GM21737 (cell line): ENCODE measurements at regions not wholly inside any gene's neighbourhood (a gene's known extent, or its start where the extent isn't known, plus 50 kb on each side); places are given as distances from the start of the nearest gene placed in this dataset.
"Not testable (repeated sequence)": the region's sequence is repeated elsewhere in the genome, so short reads cannot be mapped to it uniquely, and the experiment has no call there.

ENCODE experiments used
- ATAC-seq: cut with Tn5 transposase; IDR thresholded peaks from one replicate; pipeline ENCODE4 v1.9.1; 2021; ENCODE audit warnings: mild to moderate bottlenecking, moderate library complexity; ENCODE audit not compliant: unreplicated experiment

DNA sequence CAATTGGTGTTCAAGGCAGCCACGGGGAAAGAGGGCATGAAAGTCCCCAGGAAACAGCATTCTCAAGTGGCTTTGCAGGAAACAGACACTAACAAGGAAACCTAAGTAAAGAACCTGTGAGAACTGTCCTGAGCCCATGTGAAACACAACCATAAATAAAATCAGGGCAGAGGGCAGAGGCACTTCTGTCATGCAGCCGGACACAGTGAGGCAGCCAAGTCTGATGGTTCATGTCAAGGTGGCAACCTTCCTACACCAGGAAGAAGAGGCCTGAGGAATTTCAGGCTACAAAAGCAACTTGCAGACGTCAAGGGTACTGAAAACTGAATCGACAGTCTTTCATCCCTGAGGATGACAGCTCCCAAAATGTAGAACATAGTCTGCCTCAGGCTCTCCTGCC is 458.2 kb upstream of the NPVF start:
- no peak for ATAC-seq

DNA sequence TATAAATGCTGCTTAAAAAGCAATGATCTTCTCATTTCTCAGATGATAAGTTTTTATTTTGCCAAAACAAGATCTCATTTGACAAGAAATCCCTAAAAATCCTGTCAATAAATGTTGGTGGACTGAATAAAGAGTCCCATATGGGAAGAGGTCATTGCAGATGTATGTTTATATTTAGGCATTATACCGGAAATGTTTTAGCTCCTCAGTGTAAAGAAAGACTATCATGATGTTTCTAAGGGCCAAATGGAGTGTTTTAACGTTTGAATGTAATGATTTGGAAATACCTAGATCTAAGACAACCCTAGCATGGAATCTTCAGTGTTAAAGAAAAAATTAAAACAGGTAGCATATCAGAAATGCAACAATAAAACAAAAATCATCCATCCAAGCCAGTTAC is 457.8 kb upstream of the NFE2L3 start:
- no peak for ATAC-seq

DNA sequence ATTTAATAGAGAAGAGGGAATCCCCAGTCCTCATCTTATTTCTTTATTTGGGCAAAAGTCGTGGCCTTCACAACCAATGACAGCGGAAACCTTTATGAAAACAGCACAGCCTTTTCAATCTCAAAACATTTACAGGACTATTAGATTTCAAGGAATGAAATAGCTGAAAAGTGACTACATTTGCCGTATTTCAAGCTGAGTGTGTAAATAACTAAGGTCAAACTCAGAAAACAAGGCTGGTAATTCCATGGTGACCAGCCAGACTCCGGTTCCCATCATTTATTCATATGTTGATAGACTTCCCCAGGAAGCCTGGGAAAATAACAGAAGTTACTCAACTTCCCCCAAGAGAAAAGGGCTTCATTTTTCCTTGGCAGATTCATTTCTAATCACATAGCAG is 457.3 kb upstream of the NFE2L3 start:
- ATAC-seq = no peak

DNA sequence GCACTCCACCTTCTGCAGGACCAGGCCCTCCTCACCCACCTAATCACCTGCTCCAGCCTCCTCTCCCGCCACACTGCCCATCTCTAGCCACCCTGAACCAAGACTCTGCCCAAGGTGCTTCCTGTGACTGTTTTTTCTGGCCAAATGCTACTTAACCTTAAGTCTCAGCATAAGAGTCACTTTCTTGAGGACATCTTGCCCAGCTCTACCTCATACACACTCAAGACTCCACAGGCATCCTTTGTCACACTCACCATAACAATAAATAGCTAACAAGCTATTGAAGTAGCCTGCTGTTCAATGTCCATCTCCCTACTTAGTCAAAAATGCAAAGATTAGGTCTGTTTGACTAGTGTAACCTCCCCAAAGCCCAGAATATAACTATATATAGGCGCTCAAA is 455.4 kb upstream of the NFE2L3 start:
- no peak for ATAC-seq

DNA sequence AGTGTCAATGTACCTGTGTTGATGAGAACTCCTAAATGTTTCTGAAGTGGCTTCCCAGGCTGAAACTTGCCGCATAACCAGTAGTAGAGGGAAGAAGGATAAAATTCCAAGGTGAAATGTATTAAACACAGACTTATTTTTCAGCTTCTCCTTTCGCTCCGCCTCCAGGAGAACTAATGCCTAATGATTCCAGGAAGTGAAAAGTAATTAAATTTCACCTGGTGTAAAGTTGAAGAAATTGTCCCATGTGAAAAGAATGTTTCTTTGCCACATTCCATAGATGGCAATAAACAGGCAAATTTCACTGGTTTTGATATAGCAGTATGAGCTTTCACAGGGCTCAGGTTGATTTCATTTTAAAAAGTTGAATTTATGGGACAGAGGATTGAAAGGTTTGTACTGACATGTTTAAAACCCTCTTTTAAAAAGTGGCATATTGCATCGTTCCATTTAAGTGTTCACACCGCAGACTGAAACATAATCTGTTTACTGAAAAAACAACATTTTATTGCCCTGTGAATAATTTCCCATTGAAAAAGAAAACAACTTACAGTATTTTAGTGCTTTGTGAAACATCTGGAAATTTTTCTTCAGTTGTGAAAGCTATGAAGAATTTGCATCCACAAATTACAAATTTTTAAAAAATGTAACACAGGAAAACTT is 453.4 kb upstream of the NFE2L3 start:
- no peak for ATAC-seq

DNA sequence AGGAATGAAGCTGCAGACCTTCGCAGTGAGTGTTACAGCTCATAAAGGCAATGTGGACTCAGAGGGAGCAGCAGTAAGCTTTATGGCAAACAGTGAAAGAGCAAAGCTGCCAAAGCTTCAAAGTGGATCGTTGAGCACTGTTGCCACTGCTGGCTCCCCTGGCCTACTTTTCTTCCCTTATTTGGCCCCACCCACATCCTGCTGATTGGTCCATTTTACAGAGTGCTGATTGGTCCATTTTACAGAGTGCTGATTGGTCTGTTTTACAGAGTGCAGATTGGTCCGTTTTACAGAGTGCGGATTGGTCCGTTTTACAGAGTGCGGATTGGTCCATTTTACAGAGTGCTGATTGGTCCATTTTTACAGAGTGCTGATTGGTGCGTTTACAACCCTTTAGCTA is 451.9 kb upstream of the NFE2L3 start:
- not testable (repeated sequence) for ATAC-seq

DNA sequence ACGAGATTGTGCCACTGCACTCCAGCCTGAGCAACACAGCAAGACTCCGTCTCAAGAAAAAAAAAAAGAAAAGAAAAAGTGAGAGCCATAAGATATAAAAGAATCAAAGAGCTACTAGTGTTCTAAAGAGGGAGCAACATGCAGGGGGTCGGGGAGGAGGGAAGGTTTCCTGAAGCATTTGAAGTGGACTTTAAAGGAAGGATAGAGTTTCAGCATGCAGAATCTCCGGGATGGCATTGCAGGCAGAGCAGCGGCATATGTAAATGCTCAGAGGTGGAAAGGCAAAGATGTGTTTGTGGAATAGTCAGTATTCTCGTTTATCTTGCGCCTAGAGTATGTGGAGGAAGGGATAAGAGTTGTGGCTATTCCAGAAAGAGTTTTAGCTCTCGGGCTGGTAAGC is 447.6 kb upstream of the NFE2L3 start:
- no peak for ATAC-seq

DNA sequence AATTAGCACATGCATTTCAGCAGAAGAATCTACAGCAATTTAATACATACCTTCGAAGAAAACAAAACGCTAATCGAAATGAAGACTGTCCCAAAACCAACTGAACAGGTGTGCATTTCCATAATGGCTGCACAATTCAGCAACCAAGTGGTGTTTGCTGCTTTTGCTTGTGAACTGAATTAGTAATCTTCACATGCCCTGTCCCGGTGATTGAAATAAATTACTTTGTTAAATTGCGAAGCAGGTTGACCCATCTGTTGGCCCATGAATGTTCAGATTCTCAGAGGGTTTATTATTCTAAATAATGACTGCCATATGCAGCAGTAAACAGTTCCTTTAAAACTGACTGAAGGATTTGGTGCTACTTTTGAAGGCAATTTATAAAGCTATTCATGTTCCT is 445.2 kb upstream of the NFE2L3 start:
- ATAC-seq = no peak

DNA sequence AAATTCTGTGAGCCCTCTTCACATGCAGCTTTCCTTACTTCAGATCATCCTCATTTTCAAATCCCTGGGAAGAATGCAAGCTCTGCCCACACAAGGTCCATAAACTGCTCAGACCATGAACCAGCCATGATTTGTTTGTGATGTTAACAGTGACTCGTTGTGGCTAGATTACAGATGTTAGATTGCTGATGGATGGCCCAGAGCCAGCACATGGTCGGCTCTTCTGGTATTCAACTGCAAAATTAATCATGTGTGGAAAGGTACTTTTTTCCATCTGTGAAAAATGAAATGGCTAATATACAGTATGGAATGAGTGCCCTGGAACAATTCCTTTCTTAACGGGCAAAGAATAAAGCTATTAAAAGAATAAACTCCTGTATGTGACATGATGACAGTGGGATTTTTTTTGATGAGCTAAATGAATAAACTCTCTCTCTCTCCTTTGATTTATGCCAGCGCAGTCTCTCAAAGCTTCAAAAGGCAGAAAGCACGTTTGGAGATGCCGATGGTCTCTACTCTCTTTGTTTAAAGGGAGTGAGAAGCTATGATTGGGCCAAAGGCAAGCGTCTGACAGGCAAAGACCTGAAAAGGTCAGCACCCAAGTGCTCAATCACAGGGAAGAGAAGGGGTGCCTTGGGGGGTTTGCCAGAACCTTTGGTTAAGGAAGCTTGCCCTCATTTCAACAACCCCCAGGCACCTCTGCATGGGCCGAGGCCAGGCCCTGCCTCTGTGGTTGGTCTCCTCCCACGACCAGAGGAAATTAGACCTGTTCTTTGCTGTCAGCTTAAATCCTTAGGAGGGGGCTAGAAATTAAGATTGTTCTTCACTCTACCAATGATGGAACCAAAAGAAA is 444.0 kb upstream of the NFE2L3 start:
- no peak for ATAC-seq

DNA sequence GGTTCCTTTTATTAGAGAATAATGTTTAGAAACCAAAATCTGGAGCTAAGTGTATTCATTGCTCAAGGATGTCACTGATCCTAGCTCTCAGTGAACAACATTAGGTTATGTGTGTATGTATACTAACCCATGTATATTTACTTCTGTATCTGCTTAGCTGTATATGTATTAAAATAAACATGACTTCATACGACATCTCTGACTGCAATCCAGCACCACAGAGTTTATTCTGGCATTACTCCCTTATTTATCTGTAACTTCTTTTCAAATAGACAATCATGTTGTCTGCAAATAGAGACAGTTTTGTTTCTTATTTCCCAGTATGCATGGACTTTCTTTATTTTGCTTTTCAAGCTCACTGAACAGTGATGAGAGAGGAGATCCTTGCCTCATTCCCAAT is 441.0 kb upstream of the NFE2L3 start:
- ATAC-seq = no peak

DNA sequence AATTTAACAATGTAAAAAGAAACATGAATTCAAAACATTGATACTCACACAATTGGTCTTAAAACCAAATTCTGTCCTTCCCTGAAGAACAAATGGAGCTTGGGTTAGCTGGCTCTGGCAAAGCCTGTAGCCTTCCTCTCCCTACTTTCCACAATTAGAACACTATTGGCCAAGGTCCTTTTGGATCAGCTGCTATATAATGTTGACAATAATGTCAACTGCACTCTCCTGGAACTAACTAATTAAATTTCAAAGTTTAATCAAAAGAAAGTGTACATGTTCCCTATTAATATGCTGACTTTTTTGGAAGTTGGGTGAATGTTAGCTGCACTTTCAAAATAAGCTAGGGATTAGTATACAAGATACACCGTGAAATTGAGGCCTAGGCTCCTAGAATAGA is 440.1 kb upstream of the NFE2L3 start:
- ATAC-seq = no peak

DNA sequence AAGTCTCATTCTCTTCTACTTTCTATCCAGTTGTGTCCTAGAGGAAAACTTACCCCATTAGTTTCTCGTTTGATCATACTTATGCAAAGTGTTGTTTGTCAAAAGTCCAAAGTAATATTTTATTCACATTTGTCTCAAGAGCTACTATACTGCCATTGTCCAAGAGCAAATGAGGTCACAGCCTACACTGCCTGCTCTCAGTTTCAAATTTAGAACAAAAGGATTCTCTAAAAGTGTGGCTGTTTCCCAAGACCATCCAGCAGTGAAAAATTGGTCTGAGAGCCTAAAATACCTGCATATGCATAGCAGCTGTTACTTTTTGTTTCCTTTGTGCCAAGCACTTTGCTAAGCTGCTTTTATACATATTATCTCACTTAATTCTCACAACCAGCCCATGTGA is 439.5 kb upstream of the NFE2L3 start:
- no peak for ATAC-seq

DNA sequence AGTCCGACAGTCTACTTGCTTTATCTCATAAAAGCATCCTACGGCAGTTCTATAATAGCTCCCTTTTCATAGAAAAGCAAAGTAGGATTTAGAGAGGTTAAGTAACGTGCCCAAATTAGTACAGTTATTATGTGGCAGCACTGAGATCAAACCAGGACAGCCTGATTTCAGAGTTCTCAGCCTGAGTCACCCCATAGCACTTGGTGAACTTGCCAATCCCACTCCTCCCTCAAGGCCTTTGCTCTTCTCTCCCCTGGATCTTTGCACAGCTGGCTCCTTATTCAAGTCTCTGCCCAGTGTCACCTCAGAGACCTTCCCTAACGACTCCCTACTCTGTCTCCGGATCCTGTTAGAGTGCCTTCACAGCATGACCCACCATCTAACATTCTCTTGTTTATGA is 438.0 kb upstream of the NFE2L3 start:
- no peak for ATAC-seq

DNA sequence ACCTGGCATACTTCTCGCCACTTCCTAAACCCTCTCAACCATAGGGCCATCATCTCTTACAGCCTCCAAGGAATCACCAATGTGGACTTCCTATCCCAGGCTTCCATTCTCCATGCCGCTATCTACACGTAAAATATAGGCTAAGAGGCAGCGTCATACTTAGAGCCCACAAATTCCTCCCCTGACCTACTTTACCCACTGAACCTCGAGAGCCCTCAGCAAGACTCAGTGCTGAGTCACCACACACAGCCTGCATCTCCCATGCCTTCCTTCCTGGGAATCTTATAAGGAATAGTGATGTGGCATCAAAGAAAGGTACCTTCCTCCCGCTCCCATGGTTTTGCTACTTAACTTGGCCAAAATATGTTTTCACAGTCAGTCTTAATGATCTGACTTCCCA is 435.6 kb upstream of the NFE2L3 start:
- no peak for ATAC-seq

DNA sequence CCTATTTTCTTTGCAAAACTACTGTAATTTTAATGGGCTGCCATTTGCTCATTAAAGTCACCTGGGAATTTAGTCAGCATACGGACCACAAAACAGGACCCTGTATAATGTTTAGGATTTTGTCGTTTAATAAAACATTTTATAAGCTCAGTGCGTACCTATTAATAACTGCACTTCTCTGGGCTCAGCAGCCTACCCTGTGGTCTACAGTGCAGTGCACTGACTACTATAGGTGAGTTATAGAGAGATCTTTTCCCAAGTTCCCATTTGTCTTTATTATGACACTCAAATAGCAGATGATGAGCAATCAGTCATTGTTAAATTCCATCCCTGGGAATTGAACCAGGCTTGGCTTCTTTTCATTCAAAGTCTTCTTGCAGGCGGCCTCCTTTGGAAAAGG is 433.4 kb upstream of the NFE2L3 start:
- ATAC-seq = no peak

DNA sequence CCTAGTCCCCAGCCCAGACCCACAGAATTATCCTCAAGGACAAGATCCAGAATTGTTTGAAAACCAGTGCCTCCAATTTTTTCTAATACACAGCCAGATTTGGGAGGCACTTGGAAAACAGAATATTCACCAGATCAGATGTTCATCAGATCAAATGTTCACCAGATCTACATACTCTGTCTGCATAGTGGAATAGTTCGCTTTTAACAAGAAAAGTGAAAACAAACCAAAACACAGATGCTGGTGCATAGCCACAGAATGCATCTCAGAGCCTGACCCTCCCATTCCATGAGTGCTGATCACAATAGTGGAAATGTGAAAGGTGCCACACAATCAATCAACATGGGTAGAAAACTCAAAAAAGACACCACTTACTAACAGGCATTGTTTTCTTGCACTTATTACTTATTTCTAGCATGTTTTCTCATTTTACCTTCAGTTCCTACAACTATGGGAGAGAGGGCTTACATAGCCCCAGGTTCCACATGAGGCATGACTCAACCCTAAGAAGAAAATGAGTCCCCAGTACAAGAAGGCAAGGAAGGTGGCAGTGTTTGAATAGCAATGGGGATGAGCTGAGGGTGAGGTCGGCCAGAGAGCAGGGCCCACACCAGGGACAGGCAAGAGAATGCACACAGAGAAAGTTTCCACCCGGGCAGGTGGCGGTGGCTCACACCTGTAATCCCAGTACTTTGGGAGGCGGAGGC is 432.7 kb upstream of the NFE2L3 start:
- no peak for ATAC-seq

DNA sequence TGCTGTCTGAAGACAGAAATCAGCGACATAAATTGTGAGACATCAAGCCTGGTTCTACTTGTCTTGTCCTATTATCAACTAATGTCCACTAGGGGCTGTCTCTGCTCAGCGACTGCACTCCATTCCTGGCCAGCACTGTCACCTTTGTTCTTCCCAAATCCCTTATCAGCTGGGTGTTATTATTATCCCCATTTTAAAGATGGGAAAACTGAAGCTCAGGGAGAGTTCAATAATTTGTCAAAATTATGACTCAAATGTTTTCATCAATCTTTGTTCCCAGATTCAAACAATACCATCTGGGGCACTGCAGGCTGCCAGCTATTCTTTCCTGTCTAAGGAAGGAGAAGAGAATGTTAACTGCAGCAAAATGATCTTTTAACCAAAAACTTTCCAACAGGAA is 431.6 kb upstream of the NFE2L3 start:
- no peak for ATAC-seq

DNA sequence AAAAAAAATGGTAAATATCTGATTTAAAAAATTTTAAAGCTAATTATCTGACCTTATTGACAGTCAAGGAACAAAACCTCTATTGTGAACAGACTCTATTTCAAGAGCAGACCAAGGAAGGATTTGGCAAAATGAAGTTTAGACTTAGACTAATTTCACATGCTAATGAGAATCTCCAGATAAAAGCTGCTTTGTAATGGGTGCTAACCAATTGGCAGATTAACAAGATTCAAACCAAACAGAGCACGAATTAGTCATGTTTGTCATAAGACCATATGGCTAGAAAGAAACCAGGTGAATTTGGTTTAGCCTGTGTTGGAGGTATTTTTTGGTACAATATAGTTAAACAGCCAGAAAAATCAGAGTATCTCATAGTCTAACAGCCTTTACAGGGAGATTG is 429.1 kb upstream of the NFE2L3 start:
- ATAC-seq = no peak

DNA sequence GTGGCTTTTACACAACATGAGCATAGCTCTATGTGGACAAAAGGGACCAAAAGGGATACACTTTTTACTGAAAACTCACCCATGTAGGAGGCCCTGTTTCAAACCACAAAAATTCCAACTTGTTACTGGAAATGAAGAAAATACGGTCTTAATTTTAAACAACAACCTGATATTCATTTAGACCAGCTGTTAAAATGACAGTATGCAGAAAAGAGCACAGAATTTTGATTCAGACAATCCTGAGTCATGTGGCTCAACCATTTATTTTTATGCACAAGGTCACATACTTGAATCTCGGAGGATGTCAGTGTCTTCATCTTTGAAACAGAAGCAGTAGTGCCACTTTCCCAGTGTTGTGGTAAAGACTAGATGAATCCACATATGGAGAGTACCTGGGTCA is 426.5 kb upstream of the NFE2L3 start:
- ATAC-seq = no peak

DNA sequence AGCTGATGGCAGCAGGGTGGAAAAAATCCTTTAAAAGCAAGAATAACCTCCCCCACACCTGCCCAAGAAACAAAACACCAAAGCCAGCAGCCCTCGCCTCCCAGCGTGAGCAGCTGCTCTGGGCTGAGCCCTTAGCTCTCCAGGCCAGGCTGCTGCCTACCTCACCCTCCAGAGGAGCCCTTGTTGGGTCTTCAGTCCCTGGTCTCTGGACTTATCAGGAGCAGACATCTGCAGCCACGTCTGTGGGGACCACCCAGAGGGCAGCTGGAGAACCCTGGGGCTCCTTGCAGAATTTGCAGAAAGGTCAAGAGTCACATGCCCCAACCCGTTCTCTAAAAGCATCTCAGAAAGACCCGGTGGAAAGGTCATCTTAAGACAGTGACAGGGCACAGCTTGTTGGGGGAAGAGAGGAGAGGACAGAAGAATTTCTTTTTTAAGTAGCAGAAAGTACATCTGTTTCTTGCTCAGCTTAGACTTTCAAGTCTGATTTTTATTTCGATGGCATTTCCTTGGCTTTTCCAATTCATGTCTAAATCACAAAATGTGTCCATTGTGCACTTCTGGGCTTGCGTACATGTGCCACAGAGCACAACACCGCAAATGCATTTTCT is 425.7 kb upstream of the NFE2L3 start:
- ATAC-seq = no peak

DNA sequence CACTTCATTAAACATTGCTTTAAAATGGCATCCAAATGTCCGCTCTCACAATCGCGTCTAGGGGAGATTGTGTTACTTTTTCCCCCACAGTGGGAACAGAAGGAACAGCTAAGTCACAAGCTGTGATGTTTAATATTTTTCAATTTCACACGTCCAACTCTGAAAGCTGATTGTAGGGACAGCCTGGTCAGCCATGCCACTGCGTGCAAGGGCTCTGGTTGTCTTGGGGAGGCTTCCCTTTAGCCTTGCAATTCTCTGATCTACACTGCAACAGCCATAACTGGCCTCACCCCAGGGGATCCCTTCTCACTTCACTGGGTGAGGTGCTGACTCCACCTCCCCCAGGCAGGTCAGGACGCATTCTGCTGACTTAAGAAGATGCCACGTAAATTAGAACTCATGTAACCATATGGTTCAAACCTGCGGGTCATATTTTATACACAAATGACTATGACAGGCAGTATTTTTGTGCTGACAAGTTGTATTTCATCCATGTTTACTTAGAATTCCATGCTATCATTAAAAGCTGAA is 425.2 kb upstream of the NFE2L3 start:
- no peak for ATAC-seq
